Activated CD8-positive, alpha-beta memory T cell treated with anti-CD3 and anti-CD28 coated beads for 36 hours (primary cell): ENCODE measurements at regions not wholly inside any gene's neighbourhood (a gene's known extent, or its start where the extent isn't known, plus 50 kb on each side); places are given as distances from the start of the nearest gene placed in this dataset.

Source experiments
- CTCF ChIA-PET: fragments of 350-600 bp; sonication (Branson Sonifier 250); formaldehyde crosslinking; loops from one replicate; lab custom pipeline; 2021; ENCODE audit warnings: antibody characterized with exemption; lab: Charles Lee
- POLR2A ChIA-PET: fragments of 350-600 bp; sonication (Branson Sonifier 250); formaldehyde crosslinking; loops from one replicate; lab custom pipeline; 2021; ENCODE audit warnings: antibody characterized with exemption; lab: Charles Lee

DNA sequence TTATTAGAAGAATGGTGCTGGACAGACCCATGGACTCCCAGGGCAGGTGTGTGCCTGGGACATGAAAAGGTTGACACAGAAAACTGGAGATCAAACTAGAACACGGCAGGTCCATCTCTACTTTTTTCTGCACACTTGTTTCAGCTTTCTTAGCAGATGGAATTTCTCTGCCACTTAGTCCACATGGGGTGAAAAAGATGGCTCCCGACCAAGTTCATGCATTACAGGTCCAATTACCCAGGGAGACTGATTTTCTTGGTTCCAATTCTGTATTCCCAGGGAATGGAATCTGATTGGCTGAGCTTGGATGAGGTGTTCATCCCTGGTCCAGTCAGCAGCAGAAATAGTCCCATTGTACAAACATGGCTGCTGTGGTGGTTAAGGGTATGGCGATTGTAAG, 238.9 kb upstream of the SRRM4 start:
- CTCF ChIA-PET = no interaction called here
- POLR2A ChIA-PET = no interaction called here

GRCh38 chr12:118743896-118744700, 237.2 kb upstream of the SRRM4 start:
- ChIA-PET POLR2A (no interaction called here), CTCF (no interaction called here)

GRCh38 chr12:118746176-118746575, 235.2 kb upstream of the SRRM4 start:
- CTCF ChIA-PET = no interaction called here
- POLR2A ChIA-PET = no interaction called here

- ChIA-PET POLR2A (no interaction called here), CTCF (no interaction called here)
These were observed 234.4 kb upstream of the SRRM4 start for GRCh38 chr12:118746960-118747359.

DNA sequence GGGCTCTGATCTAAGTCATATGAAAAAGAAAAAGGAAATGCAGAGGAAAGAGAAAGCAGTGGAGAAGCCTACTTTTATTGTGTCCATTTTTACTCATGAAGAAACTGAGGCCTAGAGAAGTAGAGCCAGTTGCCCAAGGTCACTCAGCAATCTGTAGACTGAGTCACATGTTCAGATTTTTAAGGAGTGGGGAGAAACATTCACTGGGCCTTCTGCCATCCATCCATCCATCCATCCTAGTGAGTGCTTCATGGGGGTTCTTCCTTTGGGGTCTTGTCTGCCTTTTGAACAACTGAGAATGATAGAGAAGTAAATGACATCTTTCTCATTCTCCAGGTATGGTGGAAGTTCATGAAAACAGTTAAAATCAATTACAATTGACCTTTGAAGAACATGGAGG, 233.6 kb upstream of the SRRM4 start:
- CTCF ChIA-PET = no interaction called here
- POLR2A ChIA-PET = no interaction called here

- POLR2A ChIA-PET = no interaction called here
- CTCF ChIA-PET = no interaction called here
These were observed 232.6 kb upstream of the SRRM4 start for GRCh38 chr12:118748478-118749380.

- ChIA-PET POLR2A (no interaction called here), CTCF (no interaction called here)
These were observed 231.7 kb upstream of the SRRM4 start for GRCh38 chr12:118749646-118750045.

DNA sequence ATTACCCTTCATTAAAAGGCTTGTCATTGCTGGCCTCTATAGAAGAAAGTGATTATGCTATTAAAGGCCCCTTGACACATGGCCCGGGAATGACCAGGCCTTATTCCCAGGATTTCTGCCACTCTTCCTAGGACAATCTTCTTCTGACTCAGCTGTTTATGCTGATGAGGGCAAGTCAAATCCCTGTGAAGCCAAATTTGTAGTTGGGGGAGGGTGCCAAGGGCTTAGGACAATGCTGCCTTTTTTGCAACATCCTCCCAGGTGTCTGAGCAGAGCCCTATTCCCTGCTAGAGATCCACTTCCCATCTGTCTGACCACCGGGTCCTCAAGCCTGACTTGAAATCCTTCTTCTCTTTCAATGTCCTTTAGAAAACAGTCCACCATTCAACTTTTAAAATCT, 230.7 kb upstream of the SRRM4 start:
- ChIA-PET POLR2A (no interaction called here), CTCF (no interaction called here)

- CTCF ChIA-PET = no interaction called here
- POLR2A ChIA-PET = no interaction called here
These were observed 230.0 kb upstream of the SRRM4 start for GRCh38 chr12:118751355-118751754.

DNA sequence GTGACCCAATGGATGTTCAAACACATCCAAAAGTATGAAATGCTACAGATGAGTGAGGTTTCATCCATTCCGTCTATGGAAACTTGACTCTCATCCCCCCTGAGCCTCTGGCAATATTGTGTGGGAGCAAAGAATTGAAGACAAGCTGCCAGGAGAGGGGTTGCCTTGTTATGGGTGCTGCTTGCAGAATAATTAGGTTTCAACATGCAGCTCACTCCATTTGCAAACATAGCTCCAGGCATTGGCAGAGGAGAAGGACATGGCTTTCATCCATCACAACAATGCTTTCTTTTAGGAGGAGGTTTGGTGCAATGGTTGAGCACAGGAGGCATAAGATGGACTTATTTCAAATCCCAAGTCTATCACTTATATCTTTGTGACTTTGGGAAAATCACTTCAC, 220.7 kb upstream of the SRRM4 start:
- CTCF ChIA-PET = no interaction called here

DNA sequence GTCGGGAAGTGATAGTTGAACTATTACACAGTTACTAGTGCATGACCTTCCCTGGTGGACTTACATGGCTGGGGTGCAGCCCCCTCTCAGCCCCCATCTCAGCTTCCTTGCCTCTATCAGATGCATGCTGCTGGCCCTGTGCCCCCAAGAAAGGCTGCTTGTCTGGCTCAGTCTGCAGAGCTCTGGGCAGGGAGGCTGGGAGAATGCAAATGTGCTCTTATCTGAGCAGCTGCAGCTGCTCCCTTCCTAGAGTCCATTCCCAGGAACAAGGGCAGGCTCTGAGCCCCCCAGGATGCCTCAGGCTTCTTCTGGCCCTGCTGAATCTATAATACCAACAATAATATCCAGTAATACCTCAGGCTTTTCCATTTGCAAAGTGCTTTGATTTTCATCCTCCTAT, 218.1 kb upstream of the SRRM4 start:
- CTCF ChIA-PET = no interaction called here
- POLR2A ChIA-PET = no interaction called here

More for the DNA sequence above, 220.7 kb upstream of the SRRM4 start:
- POLR2A ChIA-PET = no interaction called here

DNA sequence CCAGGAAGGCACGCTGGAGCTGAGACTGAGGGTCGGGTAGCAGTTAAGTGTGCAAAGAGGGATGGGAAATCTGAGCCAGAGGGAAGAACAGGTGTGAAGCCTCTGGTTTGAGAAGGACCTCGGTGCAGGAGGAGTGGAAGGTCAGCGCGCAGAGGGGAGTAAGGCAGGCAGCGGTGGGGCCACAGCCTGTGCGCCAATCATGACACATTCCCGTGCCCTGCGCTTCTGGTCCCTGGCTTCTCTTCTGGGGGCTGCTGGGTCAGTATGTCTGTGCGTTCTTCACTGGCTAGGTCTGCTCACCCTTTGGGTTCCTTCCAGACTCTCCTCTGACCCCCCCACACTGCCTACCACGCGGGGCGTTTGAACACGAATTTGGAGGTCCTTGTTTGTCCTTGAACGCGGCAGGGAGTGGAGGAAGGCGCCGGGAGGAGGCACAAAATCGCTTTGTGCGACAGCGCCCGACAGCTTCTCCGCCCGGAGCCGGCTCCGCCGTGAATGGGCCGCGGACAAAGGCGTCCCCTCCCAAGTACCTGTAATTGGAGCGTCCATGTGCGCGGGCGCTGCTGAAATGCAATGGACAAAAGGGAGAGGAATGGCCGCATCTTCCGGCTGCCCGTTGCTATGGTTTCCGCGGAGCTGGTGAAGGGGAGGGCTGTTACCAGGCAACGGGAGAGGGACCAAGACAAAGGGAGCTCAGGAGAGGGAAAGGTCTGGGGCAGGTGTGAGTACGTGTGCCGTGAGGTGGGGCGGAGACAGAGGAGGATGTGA, 207.2 kb upstream of the SRRM4 start:
- POLR2A ChIA-PET = no interaction called here
- CTCF ChIA-PET = no interaction called here

DNA sequence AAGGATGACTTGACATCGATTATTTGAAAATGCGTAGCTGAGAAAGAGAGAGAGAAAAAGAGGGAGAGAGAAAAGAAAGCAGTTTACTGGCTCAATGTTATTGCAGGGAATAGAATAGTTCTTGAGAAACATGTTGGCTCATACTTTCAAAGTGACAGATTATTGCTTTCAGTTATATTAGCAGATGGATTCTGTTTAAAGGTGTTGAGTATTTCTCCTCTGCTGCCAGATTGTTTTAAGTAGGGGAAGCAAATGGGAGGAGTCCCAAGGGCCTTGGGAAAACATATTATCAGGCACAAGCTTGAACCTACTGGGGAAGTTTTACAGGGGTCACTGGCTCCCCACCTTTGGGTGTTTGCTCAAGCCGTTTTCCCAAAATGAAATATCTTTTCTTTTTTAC, 203.8 kb upstream of the SRRM4 start:
- POLR2A ChIA-PET = no interaction called here
- CTCF ChIA-PET = no interaction called here

GRCh38 chr12:118778077-118778476, 203.3 kb upstream of the SRRM4 start:
- ChIA-PET POLR2A (no interaction called here), CTCF (no interaction called here)

- POLR2A ChIA-PET = no interaction called here
- CTCF ChIA-PET = no interaction called here
These were observed 200.4 kb upstream of the SRRM4 start for GRCh38 chr12:118780939-118781338.

GRCh38 chr12:118781692-118782091, 199.6 kb upstream of the SRRM4 start:
- CTCF ChIA-PET = no interaction called here
- POLR2A ChIA-PET = no interaction called here

- CTCF ChIA-PET = no interaction called here
- POLR2A ChIA-PET = no interaction called here
These were observed 197.6 kb upstream of the SRRM4 start for GRCh38 chr12:118783703-118784102.

DNA sequence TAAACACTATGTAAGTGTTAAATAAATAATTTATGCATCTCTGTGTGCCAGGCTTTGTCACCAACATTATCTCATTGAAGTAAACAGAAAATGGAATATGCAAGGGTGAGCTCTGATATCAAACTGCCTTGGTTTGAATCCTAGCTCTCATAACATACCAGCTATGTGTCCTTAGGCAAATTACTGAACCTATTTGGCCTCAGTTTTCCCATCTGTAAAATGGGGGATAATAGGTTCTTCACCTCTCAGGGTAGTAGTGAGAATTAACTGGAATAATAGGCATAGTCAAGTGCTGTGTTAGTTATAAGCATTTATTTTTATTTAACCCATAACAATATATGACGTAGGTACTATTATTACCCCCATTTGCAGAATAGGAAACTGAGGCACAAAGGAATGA, 190.8 kb upstream of the SRRM4 start:
- CTCF ChIA-PET = no interaction called here
- POLR2A ChIA-PET = no interaction called here

DNA sequence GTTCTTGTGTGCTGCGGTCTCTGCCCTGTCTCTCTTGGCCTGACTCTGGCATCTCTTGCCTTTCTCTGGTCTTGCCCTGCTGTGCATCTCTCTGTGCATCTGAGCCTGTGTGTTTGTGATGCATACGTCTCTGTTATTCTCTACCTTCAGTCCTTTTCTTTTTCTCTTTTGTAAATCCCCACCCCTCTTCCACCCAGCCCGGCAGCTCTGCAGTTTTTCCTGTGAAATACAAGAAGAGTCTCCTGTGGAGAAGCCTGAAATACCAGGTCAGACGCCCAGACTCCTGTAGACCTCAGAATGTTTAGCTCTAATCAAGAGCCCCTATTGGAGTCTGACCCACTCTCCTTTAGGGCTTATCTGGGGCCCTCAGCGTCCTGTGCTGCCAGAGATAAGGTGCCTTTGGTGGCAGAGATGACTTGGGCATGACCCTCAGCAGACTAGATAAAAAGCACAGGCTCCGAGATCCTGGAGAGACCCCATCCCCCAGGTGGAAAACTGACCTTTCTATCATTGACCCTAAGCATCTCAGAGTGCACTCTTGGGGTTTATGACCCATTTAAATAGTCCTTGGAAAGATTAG, 167.5 kb upstream of the SRRM4 start:
- POLR2A ChIA-PET = no interaction called here
- CTCF ChIA-PET = no interaction called here

DNA sequence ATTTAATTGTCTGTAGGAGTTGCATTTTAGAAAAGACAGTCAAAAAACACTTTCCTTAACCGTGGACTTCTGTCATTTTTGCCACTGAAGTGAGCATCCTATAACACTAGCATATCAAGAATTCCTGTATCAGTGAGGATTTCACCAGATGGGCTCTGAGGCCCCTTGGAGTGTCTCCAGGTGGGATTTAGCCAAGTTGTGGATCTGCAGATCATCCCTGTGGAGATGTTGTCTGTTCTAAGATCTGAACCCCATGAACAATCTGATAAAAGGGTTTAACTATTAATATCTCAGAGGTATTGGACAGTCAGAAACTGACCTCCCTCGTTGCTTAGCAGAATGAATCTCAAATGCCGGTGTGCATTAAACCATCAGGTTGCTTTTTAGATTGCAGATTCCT, 165.0 kb upstream of the SRRM4 start:
- ChIA-PET CTCF (no interaction called here), POLR2A (no interaction called here)
